ENCODE measurements at regions not wholly inside any gene's neighbourhood (a gene's known extent, or its start where the extent isn't known, plus 50 kb on each side); places are given as distances from the start of the nearest gene placed in this dataset.

GRCh38 chr22:47292546-47293320 lies 530.3 kb downstream of the TBC1D22A start:
- DNase-seq = no peak

GRCh38 chr22:47291565-47292495 lies 529.4 kb downstream of the TBC1D22A start:
- no peak for DNase-seq

GRCh38 chr22:47290706-47291430 lies 528.4 kb downstream of the TBC1D22A start:
- no peak for DNase-seq

- no peak for DNase-seq
These were observed 527.0 kb downstream of the TBC1D22A start for GRCh38 chr22:47289336-47289985.

GRCh38 chr22:47288680-47289079 lies 526.2 kb downstream of the TBC1D22A start:
- no peak for DNase-seq

GRCh38 chr22:47287516-47287915 lies 525.1 kb downstream of the TBC1D22A start:
- no peak for DNase-seq

- no peak for DNase-seq
These were observed 524.1 kb downstream of the TBC1D22A start for GRCh38 chr22:47286590-47286989.

- no peak for DNase-seq
These were observed 523.5 kb downstream of the TBC1D22A start for GRCh38 chr22:47285981-47286380.

GRCh38 chr22:47284822-47285221 lies 522.4 kb downstream of the TBC1D22A start:
- DNase-seq = no peak

- no peak for DNase-seq
These were observed 521.9 kb downstream of the TBC1D22A start for GRCh38 chr22:47284360-47284759.

- no peak for DNase-seq
These were observed 521.3 kb downstream of the TBC1D22A start for GRCh38 chr22:47283616-47284270.

- no peak for DNase-seq
These were observed 520.4 kb downstream of the TBC1D22A start for GRCh38 chr22:47282851-47283250.

GRCh38 chr22:47282366-47282765 lies 519.9 kb downstream of the TBC1D22A start:
- no peak for DNase-seq

- DNase-seq = no peak
These were observed 519.0 kb downstream of the TBC1D22A start for GRCh38 chr22:47281126-47282106.

GRCh38 chr22:47280301-47280700 lies 517.9 kb downstream of the TBC1D22A start:
- no peak for DNase-seq

- DNase-seq = no peak
These were observed 517.3 kb downstream of the TBC1D22A start for GRCh38 chr22:47279746-47280145.

GRCh38 chr22:47279337-47279736 lies 516.9 kb downstream of the TBC1D22A start:
- no peak for DNase-seq

- no peak for DNase-seq
These were observed 516.2 kb downstream of the TBC1D22A start for GRCh38 chr22:47278655-47279054.

- DNase-seq = no peak
These were observed 515.1 kb downstream of the TBC1D22A start for GRCh38 chr22:47277531-47277930.

GRCh38 chr22:47276991-47277390 lies 514.5 kb downstream of the TBC1D22A start:
- DNase-seq = no peak

- DNase-seq = no peak
These were observed 514.0 kb downstream of the TBC1D22A start for GRCh38 chr22:47276450-47276820.
